Tibial nerve (tissue), 4 donors: ENCODE measurements at regions not wholly inside any gene's neighbourhood (a gene's known extent, or its start where the extent isn't known, plus 50 kb on each side); places are given as distances from the start of the nearest gene placed in this dataset.
A peak's percentile ranks its signal among the peaks of the same experiment; 100 is the strongest.

Experiments
- DNase-seq, 2 donors: peaks; one replicate each; pipeline ENCODE4 v3.0.0-alpha.2; 2019; ENCODE audit warnings: low spot score in 2 of 2
- H3K27ac ChIP-seq, 4 donors: fragments of 200-600 bp; sonication (generic) in 3 of 4; one replicate each; pipeline ENCODE4 v1.5.1; 2017 to 2019; ENCODE audit warnings: mild to moderate bottlenecking in 1 of 4
- H3K27me3 ChIP-seq, 2 donors: fragments of 200-600 bp; sonication (generic) in 1 of 2; one replicate each; pipeline versions ENCODE4 v1.5.1 to v1.6.0; 2017 to 2019
- H3K36me3 ChIP-seq, 3 donors: fragments of 200-600 bp; sonication (generic); one replicate each; pipeline ENCODE4 v1.5.1; 2018 to 2019
- H3K4me1 ChIP-seq, 4 donors: fragments of 200-600 bp; sonication (generic) in 3 of 4; one replicate each; pipeline ENCODE4 v1.5.1; 2017 to 2019
- H3K4me3 ChIP-seq, 4 donors: fragments of 200-600 bp; sonication (generic) in 3 of 4; one replicate each; pipeline ENCODE4 v1.5.1; 2017 to 2019; ENCODE audit warnings: mild to moderate bottlenecking in 1 of 4, moderate library complexity in 1 of 4
- H3K9me3 ChIP-seq, 4 donors: fragments of 200-600 bp; sonication (generic) in 3 of 4; one replicate each; pipeline ENCODE4 v1.5.1; 2017 to 2019
- EP300 ChIP-seq, 2 donors: sonication (generic); formaldehyde crosslinking; IDR thresholded peaks; one replicate each; pipeline ENCODE4 v1.6.1; 2017; ENCODE audit warnings: antibody characterized with exemption in 2 of 2, mild to moderate bottlenecking in 1 of 2
- POLR2A ChIP-seq, 2 donors: fragments of 450-650 bp; IDR thresholded peaks; one replicate each; pipeline ENCODE4 v1.6.1; 2017; ENCODE audit warnings: antibody characterized with exemption in 2 of 2, mild to moderate bottlenecking in 2 of 2, moderate library complexity in 2 of 2
- WGBS, 2 donors: methylation state at CpG; one replicate each; pipeline ENCODE4 v1.1.5; 2018; 5-methylcytosine and 5-hydroxymethylcytosine counted together
- TF ChIP-seq, protein P1 (sequence below), 5 experiments: fragments of 200-600 bp in 3 of 5; fragments of 450-650 bp in 2 of 5; sonication (generic) in 3 of 5; IDR thresholded peaks; one replicate each; pipeline ENCODE4 v1.5.1; 2016 to 2019; ENCODE audit warnings: antibody characterized with exemption in 5 of 5, mild to moderate bottlenecking in 3 of 5, moderate library complexity in 2 of 5

DNA sequence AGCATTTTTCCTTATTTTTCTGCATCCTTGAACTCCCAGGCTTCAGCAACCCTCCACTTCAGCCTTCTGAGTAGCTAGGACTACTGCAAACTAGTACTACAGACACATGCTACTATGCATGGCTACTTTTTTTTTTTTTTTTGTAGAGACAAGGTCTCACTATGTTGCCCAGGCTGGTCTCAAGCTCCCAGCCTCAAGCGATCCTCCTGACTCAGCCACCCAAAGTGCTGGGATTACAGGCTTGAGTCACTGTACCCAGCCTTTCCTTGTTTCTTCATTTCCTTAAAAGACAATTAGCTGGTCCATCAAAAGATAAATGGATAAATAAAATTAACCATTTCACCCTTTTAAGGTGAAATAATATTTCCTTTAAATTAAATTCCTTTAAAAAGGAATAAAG, 205.8 kb downstream of the SPTSSA start:
- no peak overlapping the region for H3K4me3 ChIP-seq
- no peak for DNase-seq
- H3K36me3 ChIP-seq: no peaks in the 10 kb centered on the region
- H3K4me1 ChIP-seq: no peaks in the 10 kb centered on the region
- no peak overlapping the region for H3K27ac ChIP-seq
- TF ChIP-seq POLR2A (IDR thresholded peaks at IDR 0.05): no peak
- no peak for TF ChIP-seq EP300 (IDR thresholded peaks at IDR 0.05)
- TF ChIP-seq, protein P1, sequence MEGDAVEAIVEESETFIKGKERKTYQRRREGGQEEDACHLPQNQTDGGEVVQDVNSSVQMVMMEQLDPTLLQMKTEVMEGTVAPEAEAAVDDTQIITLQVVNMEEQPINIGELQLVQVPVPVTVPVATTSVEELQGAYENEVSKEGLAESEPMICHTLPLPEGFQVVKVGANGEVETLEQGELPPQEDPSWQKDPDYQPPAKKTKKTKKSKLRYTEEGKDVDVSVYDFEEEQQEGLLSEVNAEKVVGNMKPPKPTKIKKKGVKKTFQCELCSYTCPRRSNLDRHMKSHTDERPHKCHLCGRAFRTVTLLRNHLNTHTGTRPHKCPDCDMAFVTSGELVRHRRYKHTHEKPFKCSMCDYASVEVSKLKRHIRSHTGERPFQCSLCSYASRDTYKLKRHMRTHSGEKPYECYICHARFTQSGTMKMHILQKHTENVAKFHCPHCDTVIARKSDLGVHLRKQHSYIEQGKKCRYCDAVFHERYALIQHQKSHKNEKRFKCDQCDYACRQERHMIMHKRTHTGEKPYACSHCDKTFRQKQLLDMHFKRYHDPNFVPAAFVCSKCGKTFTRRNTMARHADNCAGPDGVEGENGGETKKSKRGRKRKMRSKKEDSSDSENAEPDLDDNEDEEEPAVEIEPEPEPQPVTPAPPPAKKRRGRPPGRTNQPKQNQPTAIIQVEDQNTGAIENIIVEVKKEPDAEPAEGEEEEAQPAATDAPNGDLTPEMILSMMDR (IDR thresholded peaks at IDR 0.05): no peak
- H3K27me3 ChIP-seq: no peaks in the 10 kb centered on the region
- 73 to 85% methylated on average over 1 of the region's 1 CpG for WGBS, 2 donors
- H3K9me3 ChIP-seq: no peaks in the 10 kb centered on the region

DNA sequence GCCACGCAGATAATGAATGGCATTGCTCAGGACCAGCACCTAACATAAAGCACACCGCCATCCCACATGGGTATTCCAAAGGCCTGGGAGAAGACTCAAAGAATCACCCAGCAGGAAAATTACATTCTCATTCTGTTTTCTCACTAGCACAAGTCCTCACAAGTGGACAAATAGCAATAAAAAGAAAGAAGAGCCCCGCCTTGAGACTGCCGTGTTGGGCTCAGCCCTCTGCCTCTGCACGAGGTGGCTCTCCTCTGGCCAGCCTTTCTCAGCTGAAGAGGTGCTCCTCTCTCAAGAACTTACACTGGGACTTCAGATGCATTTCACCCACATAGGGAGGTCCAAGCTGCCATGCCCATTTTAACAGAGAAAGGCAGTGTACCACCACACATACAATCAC, 207.5 kb downstream of the SPTSSA start:
- Histone ChIP-seq H3K9me3 (no peaks in the 10 kb centered on the region), H3K27ac (no peak overlapping the region), H3K4me1 (no peaks in the 10 kb centered on the region), H3K27me3 (no peaks in the 10 kb centered on the region), H3K36me3 (no peaks in the 10 kb centered on the region), H3K4me3 (no peak overlapping the region)
- DNase-seq: no peak
- 61 to 63% methylated on average over 5 of the region's 5 CpGs for WGBS, 2 donors
- TF ChIP-seq, protein P1 (IDR thresholded peaks at IDR 0.05): no peak
- TF ChIP-seq POLR2A (IDR thresholded peaks at IDR 0.05) (no peak), EP300 (IDR thresholded peaks at IDR 0.05) (no peak)

DNA sequence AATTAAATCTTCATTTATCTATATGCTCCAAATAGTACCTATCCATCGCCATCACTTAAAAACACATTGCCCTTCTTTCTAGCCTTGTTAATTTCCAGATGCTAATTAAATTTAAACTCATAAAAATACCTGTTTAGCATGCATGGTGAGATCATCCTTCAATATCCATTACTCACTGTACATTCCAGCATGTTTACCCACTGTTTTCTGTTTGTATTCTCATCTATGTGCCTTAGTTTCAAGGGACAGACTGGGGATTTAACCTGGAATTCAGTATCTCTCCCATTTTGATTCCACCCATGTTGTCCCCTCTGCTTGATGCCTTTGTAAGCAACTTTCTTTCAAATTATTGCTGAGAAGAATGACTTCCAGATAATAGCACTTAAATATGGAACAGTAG, 208.0 kb downstream of the SPTSSA start:
- 93 to 98% methylated on average over 1 of the region's 1 CpG for WGBS, 2 donors
- H3K4me1 ChIP-seq: no peaks in the 10 kb centered on the region
- no peaks in the 10 kb centered on the region for H3K9me3 ChIP-seq
- no peak overlapping the region for H3K27ac ChIP-seq
- DNase-seq: no peak
- no peak overlapping the region for H3K4me3 ChIP-seq
- TF ChIP-seq, protein P1 (IDR thresholded peaks at IDR 0.05): no peak
- TF ChIP-seq EP300 (IDR thresholded peaks at IDR 0.05) (no peak), POLR2A (IDR thresholded peaks at IDR 0.05) (no peak)
- no peaks in the 10 kb centered on the region for H3K27me3 ChIP-seq
- H3K36me3 ChIP-seq: no peaks in the 10 kb centered on the region

DNA sequence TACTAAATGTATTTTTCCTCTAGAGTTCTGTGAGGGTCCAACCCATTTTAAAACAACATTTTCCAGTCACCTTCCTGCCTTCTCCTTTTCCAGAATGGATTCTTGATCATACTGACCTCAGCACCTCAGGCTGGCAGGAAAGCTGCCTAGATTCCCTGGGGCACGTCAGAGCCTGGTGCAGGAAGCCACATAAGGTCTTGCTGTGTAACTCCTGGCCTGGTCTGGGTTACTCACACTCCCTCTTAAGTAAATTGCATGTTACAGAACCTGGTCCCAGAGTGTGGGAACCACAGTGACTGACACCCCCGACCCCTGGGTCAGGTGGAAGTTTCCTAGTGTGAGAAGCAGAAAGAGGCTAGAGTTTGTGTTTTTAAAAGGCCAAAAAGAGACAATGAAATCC, 209.8 kb downstream of the SPTSSA start:
- Histone ChIP-seq H3K4me1 (no peaks in the 10 kb centered on the region), H3K27ac (no peak overlapping the region), H3K4me3 (no peak overlapping the region), H3K9me3 (no peaks in the 10 kb centered on the region), H3K36me3 (no peaks in the 10 kb centered on the region), H3K27me3 (no peaks in the 10 kb centered on the region)
- no peak for DNase-seq
- 79 to 85% methylated on average over 2 of the region's 2 CpGs for WGBS, 2 donors
- TF ChIP-seq, protein P1 (IDR thresholded peaks at IDR 0.05): no peak
- TF ChIP-seq POLR2A (IDR thresholded peaks at IDR 0.05) (no peak), EP300 (IDR thresholded peaks at IDR 0.05) (no peak)

DNA sequence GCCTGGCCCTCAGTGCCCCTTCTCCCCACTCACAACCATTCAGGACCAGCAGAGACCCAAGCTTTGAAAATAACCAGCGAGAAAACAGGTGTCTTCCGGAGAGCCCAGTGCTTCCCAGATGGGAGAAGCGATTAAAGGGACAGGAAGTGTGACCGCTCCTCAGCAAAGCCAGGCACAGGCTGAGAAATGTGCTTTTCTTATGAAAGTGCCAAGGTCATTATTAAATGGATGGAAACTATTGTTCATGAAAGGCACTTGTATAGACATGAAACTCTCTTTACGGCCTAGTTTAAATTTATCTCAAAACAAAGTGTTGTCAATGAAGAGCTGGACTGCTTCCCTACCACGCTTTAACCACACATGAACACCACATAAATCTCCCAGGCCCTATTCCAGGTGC, 210.4 kb downstream of the SPTSSA start:
- TF ChIP-seq EP300 (IDR thresholded peaks at IDR 0.05) (peak in 1 of 2 donors; percentile 32), POLR2A (IDR thresholded peaks at IDR 0.05) (no peak)
- no peak overlapping the region for H3K27ac ChIP-seq
- no peaks in the 10 kb centered on the region for H3K27me3 ChIP-seq
- 60 to 69% methylated on average over 6 of the region's 6 CpGs for WGBS, 2 donors
- no peaks in the 10 kb centered on the region for H3K36me3 ChIP-seq
- DNase-seq: no peak
- no peaks in the 10 kb centered on the region for H3K4me1 ChIP-seq
- no peaks in the 10 kb centered on the region for H3K9me3 ChIP-seq
- H3K4me3 ChIP-seq: no peak overlapping the region

DNA sequence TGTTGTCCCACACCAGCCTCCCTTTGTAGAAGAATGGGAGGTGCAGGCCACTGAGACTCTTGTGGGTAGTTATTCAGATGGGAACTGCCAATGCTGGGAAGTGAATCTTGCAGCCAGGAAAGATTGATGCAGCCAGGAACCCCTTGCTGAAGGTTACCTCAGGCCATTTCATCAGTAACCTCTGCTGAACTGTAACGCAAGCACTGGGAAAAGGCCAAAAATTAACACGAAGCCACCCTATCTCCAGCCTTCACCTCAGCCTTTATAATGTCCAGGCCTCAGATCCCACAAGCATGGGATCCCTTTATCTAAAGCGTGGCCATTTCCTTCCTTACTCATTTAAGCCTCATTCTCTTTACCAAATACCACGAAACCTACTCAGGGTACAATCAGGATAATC, 211.1 kb downstream of the SPTSSA start:
- Histone ChIP-seq H3K27ac (no peak overlapping the region), H3K4me1 (no peaks in the 10 kb centered on the region), H3K27me3 (no peaks in the 10 kb centered on the region), H3K36me3 (no peaks in the 10 kb centered on the region), H3K4me3 (no peak overlapping the region), H3K9me3 (no peaks in the 10 kb centered on the region)
- no peak for TF ChIP-seq EP300 (IDR thresholded peaks at IDR 0.05)
- no peak for TF ChIP-seq POLR2A (IDR thresholded peaks at IDR 0.05)
- TF ChIP-seq, protein P1 (IDR thresholded peaks at IDR 0.05): no peak
- DNase-seq: no peak
- WGBS, 2 donors: 74 to 79% methylated on average over 4 of the region's 4 CpGs
